ENCODE measurements at regions not wholly inside any gene's neighbourhood (a gene's known extent, or its start where the extent isn't known, plus 50 kb on each side); places are given as distances from the start of the nearest gene placed in this dataset.

DNA sequence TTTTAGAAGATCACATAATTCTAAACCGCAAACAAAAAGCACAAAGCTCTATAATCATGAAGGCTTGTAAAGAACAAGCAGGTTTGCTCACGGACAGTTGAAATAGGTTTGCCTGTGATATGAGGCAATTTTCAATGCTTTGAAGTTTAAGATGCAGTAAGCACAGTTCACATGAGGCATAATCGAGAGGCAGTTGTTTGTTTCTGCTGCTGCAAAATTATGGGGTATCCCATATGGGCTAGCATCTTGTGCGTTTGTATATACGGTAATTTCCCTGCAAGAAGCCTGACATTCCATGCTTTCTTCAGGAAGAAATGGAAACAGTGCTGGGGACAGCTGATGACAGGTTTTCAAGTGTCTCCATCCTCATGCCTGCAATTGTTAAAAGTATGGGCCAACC lies 94.6 kb upstream of the MC3R start:
- TF ChIP-seq ZNF70 (CRISPR knock-in tag; IDR thresholded peaks at IDR 0.05) = no peak
- TF ChIP-seq PPARA (CRISPR knock-in tag; IDR thresholded peaks at IDR 0.05; ENCODE audit: borderline replicate concordance) = no peak
- TF ChIP-seq ZNF8 (CRISPR knock-in tag; IDR thresholded peaks at IDR 0.05) = no peak
- no peak for TF ChIP-seq ZC3H10 (CRISPR knock-in tag; IDR thresholded peaks at IDR 0.05)
- no peak for TF ChIP-seq TSHZ2 (CRISPR knock-in tag; IDR thresholded peaks at IDR 0.05)
- TF ChIP-seq, protein P1, sequence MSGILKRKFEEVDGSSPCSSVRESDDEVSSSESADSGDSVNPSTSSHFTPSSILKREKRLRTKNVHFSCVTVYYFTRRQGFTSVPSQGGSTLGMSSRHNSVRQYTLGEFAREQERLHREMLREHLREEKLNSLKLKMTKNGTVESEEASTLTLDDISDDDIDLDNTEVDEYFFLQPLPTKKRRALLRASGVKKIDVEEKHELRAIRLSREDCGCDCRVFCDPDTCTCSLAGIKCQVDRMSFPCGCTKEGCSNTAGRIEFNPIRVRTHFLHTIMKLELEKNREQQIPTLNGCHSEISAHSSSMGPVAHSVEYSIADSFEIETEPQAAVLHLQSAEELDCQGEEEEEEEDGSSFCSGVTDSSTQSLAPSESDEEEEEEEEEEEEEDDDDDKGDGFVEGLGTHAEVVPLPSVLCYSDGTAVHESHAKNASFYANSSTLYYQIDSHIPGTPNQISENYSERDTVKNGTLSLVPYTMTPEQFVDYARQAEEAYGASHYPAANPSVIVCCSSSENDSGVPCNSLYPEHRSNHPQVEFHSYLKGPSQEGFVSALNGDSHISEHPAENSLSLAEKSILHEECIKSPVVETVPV (CRISPR knock-in tag; IDR thresholded peaks at IDR 0.05) = no peak
- ATAC-seq = no peak

DNA sequence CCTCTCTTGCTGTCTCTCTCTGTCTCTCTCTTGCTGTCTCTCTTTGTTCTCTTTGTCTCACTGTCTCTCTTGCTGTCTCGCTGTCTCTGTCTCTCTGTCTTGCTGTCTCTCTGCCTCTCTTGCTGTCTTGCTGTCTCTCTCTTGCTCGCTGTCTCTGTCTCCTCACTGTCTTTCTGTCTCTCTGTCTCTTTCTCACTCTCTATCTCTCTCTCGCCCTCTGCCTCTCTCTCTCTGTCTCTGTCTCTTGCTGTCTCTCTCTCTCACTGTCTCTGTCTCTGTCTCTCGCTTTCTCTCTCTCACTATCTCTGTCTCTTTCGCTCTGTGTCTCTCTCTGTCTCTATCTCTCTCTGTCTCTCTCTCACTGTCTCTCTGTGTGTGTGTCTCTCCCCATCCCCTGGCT lies 92.9 kb upstream of the MC3R start:
- no peak for TF ChIP-seq TCF4 (CRISPR knock-in tag; IDR thresholded peaks at IDR 0.05; ENCODE audit: borderline replicate concordance)
- no peak for TF ChIP-seq BACH2 (CRISPR knock-in tag; IDR thresholded peaks at IDR 0.05; ENCODE audit: borderline replicate concordance)
- TF ChIP-seq, protein P1 (CRISPR knock-in tag; IDR thresholded peaks at IDR 0.05) = no peak
- no peak for TF ChIP-seq CREB5 (CRISPR knock-in tag; IDR thresholded peaks at IDR 0.05; ENCODE audit: low read depth)
- no peak for TF ChIP-seq ZFP3 (CRISPR knock-in tag; IDR thresholded peaks at IDR 0.05)
- TF ChIP-seq ZC3H10 (CRISPR knock-in tag; IDR thresholded peaks at IDR 0.05) = no peak
- TF ChIP-seq SNAI2 (CRISPR knock-in tag; IDR thresholded peaks at IDR 0.05) = no peak
- TF ChIP-seq TOX (CRISPR knock-in tag; IDR thresholded peaks at IDR 0.05; ENCODE audit: borderline replicate concordance) = no peak
- TF ChIP-seq OSR1 (CRISPR knock-in tag; IDR thresholded peaks at IDR 0.05) = no peak
- TF ChIP-seq TSHZ2 (CRISPR knock-in tag; IDR thresholded peaks at IDR 0.05) = no peak
- no peak for TF ChIP-seq ZNF70 (CRISPR knock-in tag; IDR thresholded peaks at IDR 0.05)
- ATAC-seq = no peak

GRCh38 chr20:56157530-56158203 lies 90.9 kb upstream of the MC3R start:
- ATAC-seq = no peak
- TF ChIP-seq ZC3H10 (CRISPR knock-in tag; IDR thresholded peaks at IDR 0.05) (no peak), PPARA (CRISPR knock-in tag; IDR thresholded peaks at IDR 0.05; ENCODE audit: borderline replicate concordance) (no peak), RARB (CRISPR knock-in tag; IDR thresholded peaks at IDR 0.05) (no peak)

GRCh38 chr20:56158489-56158888 lies 90.0 kb upstream of the MC3R start:
- no peak for ATAC-seq
- no peak for TF ChIP-seq OSR1 (CRISPR knock-in tag; IDR thresholded peaks at IDR 0.05)
- no peak for TF ChIP-seq SNAI2 (CRISPR knock-in tag; IDR thresholded peaks at IDR 0.05)

DNA sequence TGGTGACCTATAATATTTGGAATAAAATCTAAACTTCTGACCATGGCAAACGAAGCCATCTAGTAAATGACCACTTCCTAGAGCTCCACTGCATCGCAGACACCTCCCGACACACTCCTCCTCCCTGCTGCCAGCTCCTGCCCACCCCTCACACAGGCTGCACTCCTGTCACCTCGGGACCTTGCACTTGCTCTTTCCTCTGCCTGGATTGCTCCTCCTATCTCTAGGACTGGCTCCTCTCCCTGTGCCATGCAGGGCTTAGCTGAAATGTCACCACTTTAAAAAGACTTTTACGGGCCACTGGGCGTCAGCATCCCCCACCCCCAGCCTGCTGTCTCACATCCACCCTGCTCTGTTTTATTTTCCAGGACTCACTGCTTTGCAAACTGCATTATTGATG lies 87.6 kb upstream of the MC3R start:
- no peak for ATAC-seq
- TF ChIP-seq RARB (CRISPR knock-in tag; IDR thresholded peaks at IDR 0.05) (no peak), ZNF8 (CRISPR knock-in tag; IDR thresholded peaks at IDR 0.05) (no peak), TCF4 (CRISPR knock-in tag; IDR thresholded peaks at IDR 0.05; ENCODE audit: borderline replicate concordance) (no peak), ISL1 (CRISPR knock-in tag; IDR thresholded peaks at IDR 0.05) (no peak), ZNF565 (CRISPR knock-in tag; conservative IDR thresholded peaks at IDR 0.05; ENCODE audit: low read depth) (no peak), ESRRG (CRISPR knock-in tag; IDR thresholded peaks at IDR 0.05) (no peak), ARNTL (CRISPR knock-in tag; IDR thresholded peaks at IDR 0.05; ENCODE audit: borderline replicate concordance, low read depth) (no peak), BACH2 (CRISPR knock-in tag; IDR thresholded peaks at IDR 0.05; ENCODE audit: borderline replicate concordance) (no peak), CREB5 (CRISPR knock-in tag; IDR thresholded peaks at IDR 0.05; ENCODE audit: low read depth) (no peak), PPARA (CRISPR knock-in tag; IDR thresholded peaks at IDR 0.05; ENCODE audit: borderline replicate concordance) (no peak), CSDC2 (CRISPR knock-in tag; IDR thresholded peaks at IDR 0.05) (no peak)
- TF ChIP-seq, protein P2, sequence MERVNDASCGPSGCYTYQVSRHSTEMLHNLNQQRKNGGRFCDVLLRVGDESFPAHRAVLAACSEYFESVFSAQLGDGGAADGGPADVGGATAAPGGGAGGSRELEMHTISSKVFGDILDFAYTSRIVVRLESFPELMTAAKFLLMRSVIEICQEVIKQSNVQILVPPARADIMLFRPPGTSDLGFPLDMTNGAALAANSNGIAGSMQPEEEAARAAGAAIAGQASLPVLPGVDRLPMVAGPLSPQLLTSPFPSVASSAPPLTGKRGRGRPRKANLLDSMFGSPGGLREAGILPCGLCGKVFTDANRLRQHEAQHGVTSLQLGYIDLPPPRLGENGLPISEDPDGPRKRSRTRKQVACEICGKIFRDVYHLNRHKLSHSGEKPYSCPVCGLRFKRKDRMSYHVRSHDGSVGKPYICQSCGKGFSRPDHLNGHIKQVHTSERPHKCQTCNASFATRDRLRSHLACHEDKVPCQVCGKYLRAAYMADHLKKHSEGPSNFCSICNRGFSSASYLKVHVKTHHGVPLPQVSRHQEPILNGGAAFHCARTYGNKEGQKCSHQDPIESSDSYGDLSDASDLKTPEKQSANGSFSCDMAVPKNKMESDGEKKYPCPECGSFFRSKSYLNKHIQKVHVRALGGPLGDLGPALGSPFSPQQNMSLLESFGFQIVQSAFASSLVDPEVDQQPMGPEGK (CRISPR knock-in tag; IDR thresholded peaks at IDR 0.05; ENCODE audit: borderline replicate concordance) = no peak
